ENCODE measurements at regions not wholly inside any gene's neighbourhood (a gene's known extent, or its start where the extent isn't known, plus 50 kb on each side); places are given as distances from the start of the nearest gene placed in this dataset.
"Not testable (repeated sequence)": the region's sequence is repeated elsewhere in the genome, so short reads cannot be mapped to it uniquely, and the experiment has no call there.

GRCh38 chr6:113674075-113674474, 183.1 kb upstream of the MARCKS start:
- Mint-ChIP-seq H3K36me3 (no peaks in the 10 kb centered on the region), H3K27ac (no peak overlapping the region), H3K27me3 (no peaks in the 10 kb centered on the region), H3K4me3 (no peak overlapping the region), H3K9me3 (no peaks in the 10 kb centered on the region), H3K4me1 (peaks cover 11% of the 10 kb centered on the region)
- DNase-seq (ENCODE audit: low spot score in 2 of 2) (no peak), ATAC-seq (ENCODE audit: low read depth) (no peak)

DNA sequence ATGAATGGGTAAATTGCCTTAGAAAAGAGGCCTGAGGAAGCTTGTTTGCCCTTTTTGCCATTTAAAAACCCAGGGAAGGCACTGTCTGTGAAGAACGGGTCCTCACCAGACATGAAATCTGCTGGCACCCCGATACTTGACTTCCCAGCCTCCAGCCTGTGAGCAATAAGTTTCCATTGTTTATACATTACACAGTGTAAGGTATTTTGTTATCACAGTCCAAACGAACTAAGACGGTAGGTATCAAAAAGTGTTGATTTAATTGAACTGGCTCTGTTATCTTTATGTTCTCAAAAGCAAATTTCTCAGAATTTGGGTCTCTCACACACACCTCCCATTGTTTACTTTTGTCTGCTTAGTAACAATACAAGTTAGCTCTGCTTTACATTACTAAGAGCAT, 181.1 kb upstream of the MARCKS start:
- Mint-ChIP-seq H3K27ac (no peak overlapping the region), H3K36me3 (no peaks in the 10 kb centered on the region), H3K9me3 (no peaks in the 10 kb centered on the region), H3K27me3 (no peaks in the 10 kb centered on the region), H3K4me3 (no peak overlapping the region), H3K4me1 (peaks cover 17% of the 10 kb centered on the region)
- DNase-seq (ENCODE audit: low spot score in 2 of 2) (no peak), ATAC-seq (ENCODE audit: low read depth) (no peak)

GRCh38 chr6:113676968-113677367, 180.2 kb upstream of the MARCKS start:
- Mint-ChIP-seq H3K4me1 (peaks cover 19% of the 10 kb centered on the region), H3K27me3 (no peaks in the 10 kb centered on the region), H3K36me3 (no peaks in the 10 kb centered on the region), H3K27ac (no peak overlapping the region), H3K9me3 (no peaks in the 10 kb centered on the region), H3K4me3 (no peak overlapping the region)
- ATAC-seq (ENCODE audit: low read depth) (no peak), DNase-seq (ENCODE audit: low spot score in 2 of 2) (no peak)

DNA sequence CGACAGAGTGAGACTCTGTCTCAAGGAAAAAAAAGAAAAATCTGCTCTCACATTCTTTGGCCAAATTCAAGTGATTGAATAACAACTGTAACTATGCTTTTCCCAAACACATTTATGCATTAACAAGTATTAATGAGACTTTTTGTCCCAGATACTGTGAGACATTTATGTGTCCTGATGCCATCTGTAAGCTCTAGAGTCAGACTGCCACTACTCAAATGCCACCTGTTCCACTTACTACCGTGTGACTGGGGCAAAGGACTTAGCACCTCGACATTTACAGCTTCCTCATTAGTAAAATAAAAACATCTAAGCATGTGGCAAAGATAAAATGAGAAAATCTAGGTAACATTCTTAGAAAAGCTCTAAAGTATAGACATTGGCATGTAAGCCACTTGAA, 178.1 kb upstream of the MARCKS start:
- Mint-ChIP-seq H3K4me3 (no peak overlapping the region), H3K9me3 (no peaks in the 10 kb centered on the region), H3K4me1 (peaks cover 18% of the 10 kb centered on the region), H3K27me3 (no peaks in the 10 kb centered on the region), H3K36me3 (no peaks in the 10 kb centered on the region), H3K27ac (no peak overlapping the region)
- DNase-seq (ENCODE audit: low spot score in 2 of 2) (no peak), ATAC-seq (ENCODE audit: low read depth) (no peak)

- no peaks in the 10 kb centered on the region for H3K36me3 Mint-ChIP-seq
- no peak for ATAC-seq (ENCODE audit: low read depth)
- H3K27me3 Mint-ChIP-seq = no peaks in the 10 kb centered on the region
- H3K4me1 Mint-ChIP-seq = peaks cover 22% of the 10 kb centered on the region
- H3K27ac Mint-ChIP-seq = no peak overlapping the region
- H3K4me3 Mint-ChIP-seq = no peak overlapping the region
- DNase-seq (ENCODE audit: low spot score in 2 of 2) = no peak
- no peaks in the 10 kb centered on the region for H3K9me3 Mint-ChIP-seq
These were observed 176.8 kb upstream of the MARCKS start for GRCh38 chr6:113680301-113680700.

DNA sequence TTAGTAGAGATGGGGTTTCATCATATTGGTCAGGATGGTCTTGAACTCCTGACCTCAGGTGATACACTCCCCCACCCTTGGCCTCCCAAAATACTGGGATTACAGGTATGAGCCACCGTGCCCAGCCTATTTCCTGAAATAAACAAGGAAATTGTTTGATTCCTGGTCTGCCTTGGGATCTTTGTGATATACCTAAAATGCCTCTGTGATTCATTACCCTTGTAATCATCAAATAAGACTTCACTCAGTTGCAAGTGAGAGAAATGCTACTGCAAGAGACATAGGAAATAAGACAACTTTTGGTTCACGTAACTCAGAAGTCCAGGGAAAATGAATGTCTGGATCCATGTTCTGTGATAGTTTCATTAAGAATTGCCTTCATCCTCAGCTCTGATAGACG, 173.2 kb upstream of the MARCKS start:
- Mint-ChIP-seq H3K4me3 (no peak overlapping the region), H3K27ac (no peak overlapping the region), H3K27me3 (no peaks in the 10 kb centered on the region), H3K36me3 (no peaks in the 10 kb centered on the region), H3K4me1 (peaks cover 22% of the 10 kb centered on the region), H3K9me3 (no peaks in the 10 kb centered on the region)
- no peak for ATAC-seq (ENCODE audit: low read depth)
- DNase-seq (ENCODE audit: low spot score in 2 of 2) = no peak

DNA sequence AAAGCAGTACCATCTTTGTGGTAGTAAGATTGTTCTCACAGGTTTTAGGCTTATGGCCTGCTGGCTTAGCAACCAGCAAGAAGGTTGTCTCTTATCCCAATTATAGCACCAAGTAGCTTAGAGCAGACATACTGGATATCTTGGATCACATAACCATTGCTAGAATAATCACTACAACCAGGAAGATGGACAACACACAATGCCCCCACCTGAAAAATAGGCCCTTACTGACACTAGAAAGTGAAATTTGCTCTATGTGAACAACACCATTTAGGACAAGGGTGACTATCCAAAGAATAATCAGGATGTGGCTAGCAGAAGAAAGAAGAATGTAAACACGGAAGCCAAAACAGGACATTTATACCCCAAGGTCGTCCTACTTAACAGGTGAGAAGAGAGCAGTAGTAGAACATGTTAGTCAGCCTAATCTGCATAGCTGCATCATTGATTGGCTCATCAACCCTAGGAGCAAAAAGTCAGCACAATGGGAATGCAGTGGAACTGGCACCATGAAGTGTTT, 172.7 kb upstream of the MARCKS start:
- H3K4me1 Mint-ChIP-seq = peaks cover 22% of the 10 kb centered on the region
- no peaks in the 10 kb centered on the region for H3K36me3 Mint-ChIP-seq
- no peak overlapping the region for H3K27ac Mint-ChIP-seq
- no peak for DNase-seq (ENCODE audit: low spot score in 2 of 2)
- H3K9me3 Mint-ChIP-seq = no peaks in the 10 kb centered on the region
- no peak overlapping the region for H3K4me3 Mint-ChIP-seq
- ATAC-seq (ENCODE audit: low read depth) = peak; percentile 24
- no peaks in the 10 kb centered on the region for H3K27me3 Mint-ChIP-seq

DNA sequence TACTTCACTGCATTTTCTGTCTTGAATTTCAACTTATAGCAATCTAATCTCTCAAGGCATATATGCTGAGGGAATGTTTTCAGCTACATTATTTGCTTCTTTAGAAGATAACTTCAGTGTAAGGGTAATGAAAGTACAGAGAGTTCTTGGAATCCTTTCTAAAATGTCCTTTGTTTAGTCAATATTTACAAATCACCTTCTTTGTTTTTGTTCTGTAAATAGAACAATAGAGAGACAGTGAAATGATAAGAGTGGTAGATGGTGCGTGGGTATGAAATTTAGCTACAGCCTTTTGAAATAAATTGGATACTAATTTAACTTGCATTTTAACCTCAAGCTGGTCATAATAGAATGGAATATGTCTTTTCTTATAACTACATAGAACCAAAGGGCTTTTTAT, 171.1 kb upstream of the MARCKS start:
- H3K27ac Mint-ChIP-seq = no peak overlapping the region
- ATAC-seq (ENCODE audit: low read depth) = no peak
- no peak for DNase-seq (ENCODE audit: low spot score in 2 of 2)
- H3K9me3 Mint-ChIP-seq = no peaks in the 10 kb centered on the region
- no peaks in the 10 kb centered on the region for H3K36me3 Mint-ChIP-seq
- H3K27me3 Mint-ChIP-seq = no peaks in the 10 kb centered on the region
- peaks cover 19% of the 10 kb centered on the region for H3K4me1 Mint-ChIP-seq
- H3K4me3 Mint-ChIP-seq = no peak overlapping the region

GRCh38 chr6:113689620-113690019, 167.5 kb upstream of the MARCKS start:
- H3K36me3 Mint-ChIP-seq; H3K4me3 Mint-ChIP-seq; DNase-seq (ENCODE audit: low spot score in 2 of 2); H3K4me1 Mint-ChIP-seq; H3K27me3 Mint-ChIP-seq; H3K27ac Mint-ChIP-seq; H3K9me3 Mint-ChIP-seq: not testable (repeated sequence)
- peak; percentile 55 for ATAC-seq (ENCODE audit: low read depth)

DNA sequence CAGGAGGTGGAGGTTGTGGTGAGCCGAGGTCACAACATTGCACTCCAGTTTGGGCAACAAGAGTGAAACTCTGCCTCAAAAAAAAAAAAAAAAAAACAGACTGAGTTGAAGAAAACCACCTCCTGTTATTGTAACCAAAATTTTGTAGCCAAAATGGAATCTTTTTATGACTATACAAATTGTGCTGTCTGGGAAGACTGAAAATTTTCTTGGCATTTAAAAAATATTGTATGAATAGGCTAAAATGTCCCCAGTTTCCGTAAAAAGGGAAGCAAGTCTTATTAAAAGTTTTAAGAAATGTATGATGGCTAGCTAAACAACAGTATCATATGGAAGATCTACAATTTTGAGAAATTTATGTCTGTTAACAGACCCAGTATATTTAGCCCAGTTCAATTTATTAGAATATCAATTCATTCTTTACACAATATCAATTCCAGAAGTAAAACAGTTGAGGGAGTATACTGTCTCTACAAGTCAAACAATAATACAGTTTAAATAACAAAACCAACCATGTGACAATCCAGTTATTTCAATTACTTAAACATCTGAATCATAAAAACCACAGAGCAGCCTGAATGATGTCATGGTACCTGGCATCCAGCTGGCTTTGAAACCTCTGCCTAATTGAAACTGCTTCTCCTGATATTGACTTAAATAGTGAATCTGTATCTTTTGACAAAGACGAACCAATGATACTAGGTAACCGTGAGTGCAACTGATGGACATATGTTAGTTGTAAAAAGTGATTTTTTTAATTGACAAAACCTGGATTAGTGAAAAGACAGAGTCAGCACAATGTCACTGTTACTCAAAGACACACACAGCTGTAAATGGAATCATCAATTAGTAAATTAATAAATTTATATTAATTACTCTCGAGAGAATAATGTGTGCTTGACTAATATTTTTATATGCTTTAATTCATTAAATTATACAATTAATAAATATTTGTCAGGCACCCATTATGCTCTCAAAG, 166.6 kb upstream of the MARCKS start:
- DNase-seq (ENCODE audit: low spot score in 2 of 2) (no peak), ATAC-seq (ENCODE audit: low read depth) (peak; percentile 59)
- Mint-ChIP-seq H3K27me3 (no peaks in the 10 kb centered on the region), H3K4me3 (no peak overlapping the region), H3K27ac (no peak overlapping the region), H3K9me3 (no peaks in the 10 kb centered on the region), H3K36me3 (no peaks in the 10 kb centered on the region), H3K4me1 (peaks cover 3% of the 10 kb centered on the region)

DNA sequence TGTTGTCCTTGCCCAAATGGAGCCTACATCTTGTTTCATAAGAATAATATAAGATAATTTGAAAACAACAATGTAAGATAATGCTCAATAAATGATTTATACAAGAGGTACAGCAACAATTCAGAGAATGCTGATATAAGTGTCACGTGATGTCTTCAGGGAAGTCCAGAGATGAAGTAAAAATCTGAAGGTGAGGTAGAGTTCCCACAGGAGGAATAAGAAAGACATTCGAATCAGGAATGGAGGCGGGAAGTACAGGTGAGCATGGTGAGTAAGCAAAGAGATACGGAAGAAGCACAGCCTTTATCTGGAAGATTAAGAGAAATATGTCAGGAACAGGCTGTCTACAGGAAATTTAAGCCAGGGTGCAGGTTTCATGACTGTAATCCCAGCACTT, 165.9 kb upstream of the MARCKS start:
- H3K27me3 Mint-ChIP-seq = no peaks in the 10 kb centered on the region
- no peak overlapping the region for H3K4me3 Mint-ChIP-seq
- H3K36me3 Mint-ChIP-seq = no peaks in the 10 kb centered on the region
- ATAC-seq (ENCODE audit: low read depth) (no peak), DNase-seq (ENCODE audit: low spot score in 2 of 2) (no peak)
- H3K27ac Mint-ChIP-seq = no peak overlapping the region
- peaks cover 3% of the 10 kb centered on the region for H3K4me1 Mint-ChIP-seq
- H3K9me3 Mint-ChIP-seq = no peaks in the 10 kb centered on the region

- peaks cover 7% of the 10 kb centered on the region for H3K4me1 Mint-ChIP-seq
- ATAC-seq (ENCODE audit: low read depth) (no peak), DNase-seq (ENCODE audit: low spot score in 2 of 2) (no peak)
- H3K27ac Mint-ChIP-seq = no peak overlapping the region
- no peaks in the 10 kb centered on the region for H3K36me3 Mint-ChIP-seq
- no peaks in the 10 kb centered on the region for H3K9me3 Mint-ChIP-seq
- no peak overlapping the region for H3K4me3 Mint-ChIP-seq
- no peaks in the 10 kb centered on the region for H3K27me3 Mint-ChIP-seq
These were observed 163.3 kb upstream of the MARCKS start for GRCh38 chr6:113693851-113694250.

- Mint-ChIP-seq H3K9me3 (no peaks in the 10 kb centered on the region), H3K27ac (no peak overlapping the region), H3K4me3 (no peak overlapping the region), H3K36me3 (no peaks in the 10 kb centered on the region), H3K4me1 (peaks cover 6% of the 10 kb centered on the region), H3K27me3 (no peaks in the 10 kb centered on the region)
- DNase-seq (ENCODE audit: low spot score in 2 of 2) = no peak
- no peak for ATAC-seq (ENCODE audit: low read depth)
These were observed 162.7 kb upstream of the MARCKS start for GRCh38 chr6:113694278-113695077.

GRCh38 chr6:113695516-113695915, 161.6 kb upstream of the MARCKS start:
- no peak overlapping the region for H3K27ac Mint-ChIP-seq
- no peaks in the 10 kb centered on the region for H3K36me3 Mint-ChIP-seq
- H3K27me3 Mint-ChIP-seq = no peaks in the 10 kb centered on the region
- no peaks in the 10 kb centered on the region for H3K9me3 Mint-ChIP-seq
- no peak for ATAC-seq (ENCODE audit: low read depth)
- H3K4me1 Mint-ChIP-seq = peaks cover 4% of the 10 kb centered on the region
- no peak for DNase-seq (ENCODE audit: low spot score in 2 of 2)
- no peak overlapping the region for H3K4me3 Mint-ChIP-seq

All from memory B cell (primary cell).